GM13977 (cell line): ENCODE measurements at regions not wholly inside any gene's neighbourhood (a gene's known extent, or its start where the extent isn't known, plus 50 kb on each side); places are given as distances from the start of the nearest gene placed in this dataset.

Experiments used
- DNase-seq: peaks from one replicate; pipeline ENCODE4 v3.0.0; 2012; ENCODE audit warnings: low spot score
- CTCF ChIP-seq: IDR thresholded peaks from 2 replicates; pipeline ENCODE4 v1.5.1; 2012; ENCODE audit warnings: mild to moderate bottlenecking, control low read depth; ENCODE audit not compliant: insufficient read depth; ENCODE audit errors: extremely low read depth, missing control alignments
- in situ Hi-C: fragments of 300-500 bp; cut with MboI; formaldehyde crosslinking; loops from one replicate; pipeline ENCODE4 v1.12.0; 2022; ENCODE audit warnings: low sequenced_read_pairs, low pct_unique_long_range_greater_than_20kb, mixed read lengths, inconsistent platforms; ENCODE audit not compliant: unreplicated experiment

GRCh38 chr13:78410164-78410563 is 193.2 kb downstream of the POU4F1 start:
- no peak for TF ChIP-seq CTCF
- no peak for DNase-seq
- in situ Hi-C loops = no loop called here

DNA sequence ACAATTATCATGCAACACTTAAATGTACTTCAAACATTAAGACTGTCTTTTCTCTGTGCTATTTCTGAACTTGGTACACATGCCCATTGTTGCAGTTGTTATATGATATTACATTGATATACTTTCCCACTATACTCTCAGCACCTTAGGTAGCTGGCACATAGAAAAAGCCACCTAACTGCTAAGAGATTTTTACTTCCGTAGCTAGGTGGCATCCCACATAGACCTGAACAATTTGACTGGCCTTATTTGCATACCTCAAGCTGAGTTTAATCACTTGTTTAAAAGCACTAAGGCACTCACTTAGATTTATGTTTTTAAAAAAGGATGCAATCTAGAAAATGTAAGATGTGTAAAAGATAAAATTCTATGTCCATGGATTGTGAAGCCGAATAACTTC is 194.2 kb downstream of the POU4F1 start:
- TF ChIP-seq CTCF = no peak
- in situ Hi-C loops = no loop called here
- no peak for DNase-seq

GRCh38 chr13:78404846-78405360 is 198.4 kb downstream of the POU4F1 start:
- no peak for DNase-seq
- in situ Hi-C loops = no loop called here
- TF ChIP-seq CTCF = no peak

GRCh38 chr13:78402708-78403400 is 200.5 kb downstream of the POU4F1 start:
- no peak for TF ChIP-seq CTCF
- no peak for DNase-seq
- in situ Hi-C loops = no loop called here

- TF ChIP-seq CTCF = no peak
- no peak for DNase-seq
- in situ Hi-C loops = no loop called here
Observed at GRCh38 chr13:78401873-78402707, 201.3 kb downstream of the POU4F1 start.

- no peak for TF ChIP-seq CTCF
- DNase-seq = peak; percentile 41
- in situ Hi-C loops = no loop called here
Observed at GRCh38 chr13:78398743-78399410, 204.5 kb downstream of the POU4F1 start.
